ENCODE measurements at regions not wholly inside any gene's neighbourhood (a gene's known extent, or its start where the extent isn't known, plus 50 kb on each side); places are given as distances from the start of the nearest gene placed in this dataset.

DNA sequence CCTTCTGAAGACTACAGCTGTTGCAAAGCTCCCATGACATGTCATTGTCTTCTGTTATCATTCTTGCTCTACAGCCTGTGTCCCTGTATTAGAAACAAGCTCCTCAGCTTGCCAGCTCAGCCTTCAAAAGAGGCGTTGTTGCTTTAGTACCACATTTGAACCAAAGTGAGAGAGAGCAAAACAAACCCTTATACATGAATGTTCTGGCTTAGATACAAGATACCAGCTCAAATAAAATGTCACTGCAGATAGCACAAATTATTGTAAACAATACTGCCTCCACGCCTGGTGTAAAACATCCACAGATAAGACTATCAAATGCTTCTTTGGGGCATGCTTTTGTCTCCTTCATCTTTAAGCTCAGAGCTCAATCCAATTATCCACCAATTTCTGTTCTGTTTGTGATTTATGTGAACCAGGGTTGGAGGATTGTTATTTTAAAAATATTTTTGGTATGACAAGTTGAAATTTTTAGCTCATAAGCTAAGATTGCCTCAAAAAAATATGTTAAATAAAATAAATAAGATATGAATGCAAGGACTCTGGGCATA, 403.6 kb upstream of the CDIN1 start:
- TF ChIP-seq, protein P1, sequence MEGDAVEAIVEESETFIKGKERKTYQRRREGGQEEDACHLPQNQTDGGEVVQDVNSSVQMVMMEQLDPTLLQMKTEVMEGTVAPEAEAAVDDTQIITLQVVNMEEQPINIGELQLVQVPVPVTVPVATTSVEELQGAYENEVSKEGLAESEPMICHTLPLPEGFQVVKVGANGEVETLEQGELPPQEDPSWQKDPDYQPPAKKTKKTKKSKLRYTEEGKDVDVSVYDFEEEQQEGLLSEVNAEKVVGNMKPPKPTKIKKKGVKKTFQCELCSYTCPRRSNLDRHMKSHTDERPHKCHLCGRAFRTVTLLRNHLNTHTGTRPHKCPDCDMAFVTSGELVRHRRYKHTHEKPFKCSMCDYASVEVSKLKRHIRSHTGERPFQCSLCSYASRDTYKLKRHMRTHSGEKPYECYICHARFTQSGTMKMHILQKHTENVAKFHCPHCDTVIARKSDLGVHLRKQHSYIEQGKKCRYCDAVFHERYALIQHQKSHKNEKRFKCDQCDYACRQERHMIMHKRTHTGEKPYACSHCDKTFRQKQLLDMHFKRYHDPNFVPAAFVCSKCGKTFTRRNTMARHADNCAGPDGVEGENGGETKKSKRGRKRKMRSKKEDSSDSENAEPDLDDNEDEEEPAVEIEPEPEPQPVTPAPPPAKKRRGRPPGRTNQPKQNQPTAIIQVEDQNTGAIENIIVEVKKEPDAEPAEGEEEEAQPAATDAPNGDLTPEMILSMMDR (IDR thresholded peaks at IDR 0.05): no peak
- TF ChIP-seq POLR2AphosphoS5 (IDR thresholded peaks at IDR 0.05) (no peak), EP300 (IDR thresholded peaks at IDR 0.05) (no peak), POLR2A (IDR thresholded peaks at IDR 0.05; ENCODE audit: low read depth) (no peak)

Measured in esophagus muscularis mucosa (tissue), 4 donors.